Epithelial cell of esophagus (primary cell): ENCODE measurements at regions not wholly inside any gene's neighbourhood (a gene's known extent, or its start where the extent isn't known, plus 50 kb on each side); places are given as distances from the start of the nearest gene placed in this dataset.

Experiments used
- DNase-seq: peaks from one replicate; pipeline ENCODE4 v3.0.0; 2010; ENCODE audit warnings: low read depth
- H3K4me3 ChIP-seq: 2 replicates; pipeline ENCODE4 v1.5.1; 2011; ENCODE audit warnings: mild to moderate bottlenecking, low read length, control low read depth
- CTCF ChIP-seq: IDR thresholded peaks from 2 replicates; pipeline ENCODE4 v1.5.1; 2011; ENCODE audit warnings: low read depth, mild to moderate bottlenecking, low read length, control low read depth, inconsistent platforms; ENCODE audit not compliant: insufficient read depth; ENCODE audit errors: missing control alignments

- no peak overlapping the region for H3K4me3 ChIP-seq
- DNase-seq: no peak
- no peak for TF ChIP-seq CTCF
These were observed 286.7 kb downstream of the PTPRC start for GRCh38 chr1:198925567-198925966.

GRCh38 chr1:198927129-198927528 lies 288.3 kb downstream of the PTPRC start:
- H3K4me3 ChIP-seq: no peak overlapping the region
- DNase-seq: no peak
- TF ChIP-seq CTCF: no peak

GRCh38 chr1:198929111-198929604 lies 290.3 kb downstream of the PTPRC start:
- TF ChIP-seq CTCF: no peak
- no peak overlapping the region for H3K4me3 ChIP-seq

GRCh38 chr1:198929961-198930599 lies 291.2 kb downstream of the PTPRC start:
- no peak for DNase-seq
- TF ChIP-seq CTCF: no peak
- peak overlapping the region; percentile 19 for H3K4me3 ChIP-seq

More at GRCh38 chr1:198929111-198929604, 290.3 kb downstream of the PTPRC start:
- no peak for DNase-seq

GRCh38 chr1:198932351-198932991 lies 293.6 kb downstream of the PTPRC start:
- no peak for TF ChIP-seq CTCF
- peak overlapping the region; percentile 28 for H3K4me3 ChIP-seq
- peak; percentile 87 for DNase-seq

GRCh38 chr1:198933515-198934222 lies 294.8 kb downstream of the PTPRC start:
- peak overlapping the region; percentile 88 for H3K4me3 ChIP-seq
- TF ChIP-seq CTCF: no peak

More at GRCh38 chr1:198933515-198934222, 294.8 kb downstream of the PTPRC start:
- DNase-seq: no peak
